A204.1 (cell line): ENCODE measurements at regions not wholly inside any gene's neighbourhood (a gene's known extent, or its start where the extent isn't known, plus 50 kb on each side); places are given as distances from the start of the nearest gene placed in this dataset.

Experiments
- FAIRE-seq: peaks from 2 replicates; lab custom pipeline; 2012; peaks lifted over from hg19 to GRCh38; lab: Jason Lieb, UNC

DNA sequence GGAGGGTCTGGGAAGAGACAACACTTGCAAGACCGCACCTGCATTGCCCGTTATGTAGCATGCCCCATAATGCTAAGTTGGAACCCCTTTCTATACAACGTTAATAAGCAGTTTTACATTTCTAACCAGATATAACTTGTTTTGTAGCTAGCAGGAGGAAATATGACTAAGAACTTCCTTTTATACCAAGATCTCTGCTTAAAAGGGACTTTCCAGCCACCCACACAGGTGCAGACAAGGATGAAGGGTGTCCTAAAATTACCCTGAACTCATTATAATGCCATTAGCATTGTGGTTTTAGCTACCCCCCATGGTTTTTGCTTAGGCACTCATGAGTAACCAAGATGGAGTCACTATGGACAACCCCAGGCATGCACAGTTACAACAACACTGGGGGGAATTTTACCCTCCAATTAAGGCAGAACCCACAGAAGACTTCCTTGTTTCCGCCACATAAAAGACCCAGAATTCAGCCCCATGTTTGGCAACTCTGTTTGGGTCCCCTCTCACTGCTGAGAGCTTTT, 362.8 kb downstream of the CBLN2 start:
- FAIRE-seq: no peak

DNA sequence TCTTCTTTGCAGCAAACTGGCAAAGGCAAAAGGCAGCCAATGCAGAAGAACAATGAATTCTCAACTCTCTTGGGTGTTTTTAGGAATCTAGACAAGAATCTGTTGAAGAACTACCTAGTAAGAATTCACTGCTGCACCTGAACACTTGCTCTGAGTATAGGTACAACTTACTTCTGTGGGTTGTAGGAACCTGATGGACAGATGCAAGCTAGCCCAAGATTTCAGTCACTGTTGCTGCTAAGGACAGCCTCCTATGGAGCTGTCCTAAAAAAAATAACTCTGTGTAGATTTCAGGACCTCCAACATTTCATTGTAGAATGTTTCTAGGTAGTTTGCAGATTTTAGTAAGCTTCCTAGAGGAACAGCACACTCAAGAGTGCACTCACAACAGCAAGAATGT, 363.5 kb downstream of the CBLN2 start:
- FAIRE-seq: no peak

DNA sequence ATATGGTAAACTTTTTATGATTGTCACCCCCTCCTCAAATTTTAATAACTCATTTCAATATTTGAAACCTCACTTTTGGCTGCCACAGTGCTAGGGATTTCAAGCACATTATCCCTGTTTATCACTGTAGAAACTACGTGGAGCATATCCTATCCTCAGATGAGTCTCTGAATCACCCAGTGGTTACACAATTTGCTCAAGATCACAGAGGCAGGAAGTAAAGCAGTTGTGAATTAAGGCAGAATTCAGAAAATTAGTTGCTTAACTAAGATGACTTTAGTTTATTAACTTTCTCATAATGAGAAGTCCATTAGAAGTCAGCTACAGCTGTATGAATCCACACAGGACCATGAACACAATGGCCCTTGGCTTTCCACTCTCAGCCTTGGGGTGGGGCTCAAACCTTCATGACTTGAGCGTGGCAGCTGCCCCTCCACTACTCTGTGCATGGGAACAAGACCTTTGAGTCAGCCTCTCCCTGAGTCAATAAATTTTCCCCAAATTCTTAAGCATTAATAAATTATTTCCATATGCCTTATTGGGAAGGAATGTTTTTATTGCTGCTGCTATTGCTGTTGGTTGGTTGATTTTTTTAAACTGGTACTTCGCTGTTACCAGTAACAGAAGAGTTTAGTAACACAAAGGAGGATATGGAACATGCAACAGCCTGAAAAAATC, 369.0 kb downstream of the CBLN2 start:
- FAIRE-seq: no peak

DNA sequence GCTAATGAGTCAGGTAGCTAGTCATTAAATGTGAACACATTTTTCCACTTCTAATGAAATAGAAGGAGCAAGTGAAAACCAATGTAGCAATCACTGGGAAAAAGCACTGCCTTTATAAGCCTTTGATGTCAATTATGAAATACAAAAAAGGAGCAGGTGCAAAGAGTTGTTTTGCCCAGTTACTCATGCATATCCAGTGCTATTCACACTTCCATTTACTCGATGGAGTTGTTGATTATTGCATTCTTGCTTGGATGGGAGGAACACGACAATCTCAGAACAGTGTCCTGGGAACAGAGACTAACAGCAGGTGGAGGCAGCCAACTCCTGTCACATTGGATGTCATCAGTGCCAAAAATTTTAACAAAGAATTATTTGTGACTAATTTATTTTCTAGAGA, 372.5 kb downstream of the CBLN2 start:
- FAIRE-seq: no peak

DNA sequence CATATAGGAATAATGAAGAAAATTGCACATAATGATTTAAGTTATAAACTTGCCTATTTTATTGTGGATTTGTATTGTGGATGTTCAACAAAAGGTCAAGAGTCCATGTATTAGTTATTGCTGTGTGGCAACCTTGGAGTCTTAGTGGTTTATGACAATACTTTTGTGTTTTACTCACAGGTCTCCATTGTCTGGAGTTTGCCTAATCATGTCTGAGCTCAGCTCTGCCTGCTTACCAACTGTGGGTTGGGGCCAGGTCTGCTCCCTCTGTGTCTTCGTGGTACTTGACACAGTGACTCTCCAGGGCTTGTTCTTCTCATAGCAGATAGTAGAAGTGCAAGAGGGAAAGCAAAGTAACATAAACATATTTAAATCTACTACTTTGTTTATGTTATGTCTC, 382.5 kb downstream of the CBLN2 start:
- FAIRE-seq: no peak

DNA sequence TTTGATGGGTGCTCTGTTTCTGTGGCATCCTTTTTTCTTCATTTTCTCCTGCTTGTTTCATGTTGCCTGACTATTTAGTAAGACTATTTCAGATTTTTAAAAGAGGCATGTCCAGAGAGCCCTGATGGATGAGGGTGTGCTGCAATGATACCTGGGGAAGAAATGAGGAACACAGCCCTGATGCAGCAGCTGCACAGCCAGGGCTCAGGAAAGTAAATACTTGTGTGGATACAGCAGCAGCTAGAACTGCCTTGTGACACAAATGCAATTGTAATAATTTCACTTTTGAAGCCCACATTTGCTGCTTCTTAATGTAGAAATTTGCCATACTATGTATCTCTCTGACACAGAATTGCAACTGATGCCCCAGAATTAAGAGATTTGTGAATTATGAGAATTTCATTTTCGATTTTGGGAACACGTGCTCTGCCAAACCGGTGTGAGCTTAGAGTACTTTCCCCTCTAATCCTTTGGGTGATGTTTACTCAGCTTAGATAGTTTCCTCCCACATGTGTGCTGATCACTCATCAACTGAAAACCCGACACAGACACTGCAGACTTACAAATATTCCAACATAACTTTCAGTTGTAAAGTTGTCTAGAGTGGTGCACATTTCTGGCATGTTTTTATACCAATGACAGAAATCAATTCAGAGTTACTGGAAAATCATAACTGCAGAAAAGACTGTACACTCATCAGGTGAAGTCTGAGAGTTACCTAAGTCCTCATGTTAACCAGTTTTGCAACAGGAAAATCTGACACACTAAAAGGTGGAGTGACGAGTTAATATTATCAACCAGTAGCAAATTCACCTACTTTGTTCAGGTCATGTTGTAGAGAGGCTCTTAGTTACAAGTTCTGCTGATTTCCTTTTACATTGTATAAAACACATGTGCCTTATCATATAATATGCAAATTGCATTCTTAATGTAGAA, 383.4 kb downstream of the CBLN2 start:
- FAIRE-seq: no peak

DNA sequence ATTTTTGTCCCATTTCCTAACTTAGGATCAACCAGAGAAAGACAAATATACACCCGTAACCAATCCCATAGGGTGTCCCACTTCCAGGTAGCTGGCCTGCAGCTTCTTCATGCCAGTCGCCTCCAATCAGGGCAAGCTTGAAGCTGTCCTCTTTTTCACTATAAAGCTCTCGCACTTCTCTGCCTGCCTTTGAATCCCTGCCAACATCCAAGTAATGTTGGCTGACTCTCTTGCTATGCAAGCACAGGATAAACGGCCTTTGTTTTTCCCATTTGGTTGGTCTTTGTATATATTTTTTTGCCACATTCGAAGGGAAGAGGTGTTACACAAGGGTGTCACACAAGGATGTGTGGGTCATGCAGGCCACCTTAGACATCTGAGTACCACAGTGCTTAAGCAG, 388.8 kb downstream of the CBLN2 start:
- no peak for FAIRE-seq

DNA sequence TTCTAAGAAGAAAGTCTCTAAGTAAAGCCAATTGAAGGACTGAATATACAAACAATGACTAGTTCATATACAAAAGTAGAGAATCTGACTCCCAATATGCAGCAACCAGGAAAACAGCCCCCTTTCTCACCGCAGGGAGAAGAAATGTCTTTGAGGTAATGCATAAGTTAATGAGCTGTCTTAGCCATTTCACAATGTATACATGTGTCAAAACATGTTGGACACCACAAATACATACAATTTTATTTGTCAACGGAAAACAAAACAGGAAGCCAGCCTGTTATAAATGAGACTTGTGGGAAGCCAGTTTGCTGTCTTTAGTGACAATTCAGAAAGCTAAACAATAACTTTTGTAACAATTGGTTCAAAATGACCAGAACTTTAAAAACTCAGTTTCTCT, 389.2 kb downstream of the CBLN2 start:
- no peak for FAIRE-seq

DNA sequence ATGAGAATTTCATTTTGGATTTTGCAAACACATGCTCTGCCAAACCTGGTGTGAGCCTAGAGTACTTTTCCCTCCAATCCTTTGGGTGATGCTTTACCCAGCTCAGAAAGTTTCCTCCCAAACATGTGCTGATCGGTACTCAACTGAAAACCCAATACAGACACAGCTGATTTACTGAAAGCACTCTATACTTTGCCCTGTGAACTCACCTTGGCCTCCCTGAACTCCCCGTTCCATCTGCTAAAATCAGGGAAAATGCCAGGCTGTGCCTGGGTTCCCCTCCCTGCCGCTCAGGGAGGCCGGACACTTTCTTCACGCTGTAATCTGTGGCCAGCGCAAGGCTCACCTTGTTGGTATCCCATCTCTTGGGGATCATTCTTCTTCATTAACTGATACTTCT, 391.2 kb downstream of the CBLN2 start:
- no peak for FAIRE-seq

DNA sequence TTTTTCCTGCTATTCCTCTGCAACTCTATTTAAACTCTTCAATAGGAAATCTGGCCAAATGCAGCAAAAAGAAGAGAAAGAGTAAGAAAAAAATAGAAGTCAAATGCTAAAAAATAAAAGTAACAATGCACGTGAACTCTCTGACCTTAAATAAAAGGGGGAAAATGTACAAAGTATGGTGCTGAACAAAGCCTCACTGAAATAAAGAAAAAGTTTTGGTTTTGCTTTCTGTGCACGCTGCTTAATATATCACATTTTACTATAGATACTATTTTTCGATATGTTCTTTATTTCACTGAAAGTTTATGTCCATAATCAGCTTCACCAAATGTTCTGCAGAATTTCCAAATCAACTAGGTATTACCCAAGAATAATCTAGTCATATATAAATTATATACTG, 396.3 kb downstream of the CBLN2 start:
- FAIRE-seq: no peak

DNA sequence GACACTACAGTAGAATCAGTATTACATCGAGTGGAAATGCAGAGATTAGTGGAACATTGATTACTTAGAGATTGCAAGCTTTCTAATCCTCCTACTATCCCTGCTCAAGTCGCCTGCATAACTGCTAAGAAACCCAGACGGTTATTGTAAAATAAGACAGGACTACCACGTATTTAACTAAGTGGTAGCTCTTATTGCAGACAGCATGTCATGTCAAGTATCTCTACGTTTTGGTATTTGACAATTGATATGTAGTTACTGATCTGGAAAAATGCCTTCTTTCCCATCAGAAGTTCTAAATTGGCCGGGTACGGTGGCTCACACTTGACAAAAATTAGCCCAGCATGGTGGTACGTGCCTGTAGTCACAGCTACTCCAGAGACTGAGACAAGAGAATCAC, 404.1 kb downstream of the CBLN2 start:
- no peak for FAIRE-seq

DNA sequence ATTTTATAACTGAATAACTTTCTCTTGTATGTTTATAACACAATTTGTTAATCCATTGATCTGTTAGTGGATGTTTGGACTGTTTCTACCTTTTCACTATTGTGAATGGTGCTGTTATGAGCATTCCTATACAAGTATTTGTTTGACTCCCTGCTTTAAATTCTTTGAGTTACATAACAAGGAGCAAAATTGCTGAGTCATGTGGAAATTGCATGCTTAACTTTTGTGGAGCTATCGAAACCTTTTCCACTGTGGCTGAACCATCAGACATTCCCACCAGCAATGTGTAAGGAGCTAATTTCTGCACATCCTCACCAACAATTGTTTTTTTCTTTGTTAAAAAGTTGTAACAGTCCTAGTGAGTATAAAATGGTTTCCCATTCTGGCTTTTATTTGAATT, 415.5 kb downstream of the CBLN2 start:
- FAIRE-seq: no peak

DNA sequence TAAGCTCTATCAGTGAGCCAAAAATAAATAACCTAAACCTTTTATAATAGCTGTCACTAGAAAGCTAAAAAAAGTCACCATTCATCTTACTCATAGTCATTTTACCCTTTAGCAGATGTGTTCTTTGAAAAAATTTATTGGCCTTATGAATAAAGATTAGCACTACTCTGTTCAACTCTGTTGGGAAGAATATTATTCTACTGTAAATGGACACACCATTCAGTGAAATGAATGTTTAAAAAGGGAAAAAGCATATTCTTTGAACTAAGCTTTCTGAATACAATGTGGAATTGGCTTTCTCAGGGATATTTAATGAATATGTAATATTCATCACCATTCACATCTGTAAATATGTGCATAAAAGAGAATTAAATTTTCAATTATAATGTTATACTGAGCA, 422.0 kb downstream of the CBLN2 start:
- no peak for FAIRE-seq

DNA sequence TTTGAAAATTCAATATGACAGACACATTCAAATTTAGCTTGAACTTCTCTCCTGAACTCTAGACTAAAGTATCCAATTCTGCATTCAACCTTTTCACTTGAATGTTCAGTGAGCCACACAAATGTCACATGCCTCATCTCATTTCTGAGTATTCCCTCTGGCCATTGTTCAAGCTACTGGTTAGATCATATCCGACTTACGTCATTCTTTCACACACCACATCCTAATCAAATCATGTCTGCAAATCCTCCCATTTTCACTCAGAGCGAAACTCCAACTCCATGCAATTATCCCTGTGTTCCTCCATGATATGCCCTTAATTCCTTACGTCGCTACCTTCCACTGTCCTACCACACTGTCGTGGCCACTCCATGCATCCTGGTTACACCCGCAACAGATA, 425.1 kb downstream of the CBLN2 start:
- no peak for FAIRE-seq

DNA sequence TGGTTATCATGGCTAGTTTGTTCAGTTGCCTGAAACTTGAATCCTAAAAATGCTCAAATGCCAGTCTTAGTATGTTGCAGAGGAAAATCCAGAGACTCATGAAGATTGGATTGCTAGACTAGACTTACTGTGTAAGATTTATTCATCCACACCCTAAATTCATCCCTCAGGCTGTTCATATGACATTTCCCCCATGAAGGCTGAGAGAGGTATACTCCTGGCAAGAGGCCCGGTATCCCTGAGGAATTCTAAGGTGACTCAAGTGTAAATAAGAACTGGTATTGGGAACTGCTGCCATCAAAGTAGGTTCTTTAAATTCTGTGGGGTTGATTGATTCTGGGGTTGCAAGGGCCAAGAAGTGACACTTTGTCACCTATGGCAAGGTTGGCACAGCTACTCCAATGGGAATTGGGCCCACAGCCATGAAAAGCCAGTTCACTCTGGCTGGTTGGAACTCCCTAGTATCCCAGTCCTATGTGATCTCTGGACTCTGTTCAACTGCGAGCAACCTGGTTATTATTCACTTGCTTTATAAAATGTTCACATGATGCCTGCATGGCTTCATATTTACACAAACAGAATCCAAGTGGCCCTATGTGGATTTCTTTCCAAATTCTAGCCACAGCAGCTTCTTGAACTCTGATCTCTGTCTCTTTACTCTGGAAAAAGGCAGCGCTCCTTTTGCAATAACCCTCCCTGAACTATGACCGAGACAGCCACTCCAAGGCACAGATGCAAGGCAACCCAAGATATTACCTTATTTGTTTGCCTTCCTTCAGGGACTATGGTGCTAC, 429.1 kb downstream of the CBLN2 start:
- FAIRE-seq: no peak

DNA sequence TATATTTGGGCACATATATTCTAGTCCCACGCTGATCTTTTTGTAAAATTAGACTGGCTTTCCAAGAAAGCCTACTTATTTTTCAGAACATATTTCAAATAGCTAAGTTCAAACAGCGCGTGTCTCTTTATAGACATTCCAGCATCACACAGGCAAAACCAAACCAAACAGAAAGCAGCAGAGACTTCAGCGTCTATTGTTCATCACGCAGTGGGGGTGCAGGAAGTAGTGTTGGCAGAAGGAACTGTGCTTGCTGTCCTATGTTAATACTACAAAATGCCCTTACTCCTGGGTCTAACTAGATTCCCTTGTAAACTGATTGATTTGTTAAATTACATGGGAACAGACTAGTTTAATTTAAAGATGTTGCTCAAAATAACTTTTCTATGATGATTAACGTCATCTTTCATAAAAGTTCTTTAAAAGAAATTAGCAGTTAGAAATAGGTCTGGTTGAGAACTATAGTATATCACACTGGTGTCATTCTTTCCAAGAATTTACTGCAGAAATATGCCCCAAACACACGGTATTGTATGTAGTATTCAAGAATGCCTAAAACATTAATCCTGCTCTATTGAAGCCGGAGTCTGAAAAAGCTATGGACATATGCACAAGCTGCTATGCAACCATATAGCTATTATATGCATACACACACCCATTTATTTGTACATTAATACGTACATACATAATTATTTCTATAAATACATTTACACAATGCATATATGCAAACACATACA, 436.3 kb downstream of the CBLN2 start:
- no peak for FAIRE-seq

DNA sequence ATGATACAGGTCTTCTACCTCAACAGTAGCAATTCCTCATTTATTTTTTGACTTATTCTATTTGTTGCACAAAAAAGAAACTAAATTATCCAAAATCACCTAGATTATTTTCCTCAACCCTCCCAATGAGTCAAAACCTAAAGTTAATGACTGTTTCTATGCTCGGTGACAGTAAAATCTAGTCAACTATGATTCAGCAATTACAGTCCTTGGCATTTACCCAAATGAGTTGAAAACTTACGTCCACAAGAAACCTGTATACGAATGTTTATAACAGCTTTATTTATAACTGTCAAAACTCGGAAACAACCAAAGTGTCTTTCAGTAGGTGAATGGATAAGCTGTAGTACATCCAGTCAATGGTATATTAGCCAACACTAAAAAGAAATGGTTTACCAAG, 439.3 kb downstream of the CBLN2 start:
- no peak for FAIRE-seq

DNA sequence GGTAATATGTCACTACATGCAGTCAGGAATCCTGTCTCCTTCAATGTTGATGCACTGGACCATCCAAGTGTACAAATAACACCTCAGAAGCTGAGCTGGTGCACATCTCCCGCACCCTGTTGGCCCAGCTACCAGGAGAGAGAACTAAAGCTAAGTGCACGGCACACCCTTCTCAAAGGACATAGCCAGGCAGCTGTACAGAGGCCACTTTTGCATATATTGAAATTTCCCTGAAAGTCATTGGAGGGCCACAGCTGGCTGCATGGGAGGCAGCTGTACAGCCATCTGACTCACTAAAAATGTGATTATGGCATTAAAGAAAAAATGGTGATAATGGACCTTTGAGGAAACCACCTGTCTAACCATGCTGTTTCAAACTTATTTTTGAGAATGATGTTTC, 441.7 kb downstream of the CBLN2 start:
- FAIRE-seq: no peak

DNA sequence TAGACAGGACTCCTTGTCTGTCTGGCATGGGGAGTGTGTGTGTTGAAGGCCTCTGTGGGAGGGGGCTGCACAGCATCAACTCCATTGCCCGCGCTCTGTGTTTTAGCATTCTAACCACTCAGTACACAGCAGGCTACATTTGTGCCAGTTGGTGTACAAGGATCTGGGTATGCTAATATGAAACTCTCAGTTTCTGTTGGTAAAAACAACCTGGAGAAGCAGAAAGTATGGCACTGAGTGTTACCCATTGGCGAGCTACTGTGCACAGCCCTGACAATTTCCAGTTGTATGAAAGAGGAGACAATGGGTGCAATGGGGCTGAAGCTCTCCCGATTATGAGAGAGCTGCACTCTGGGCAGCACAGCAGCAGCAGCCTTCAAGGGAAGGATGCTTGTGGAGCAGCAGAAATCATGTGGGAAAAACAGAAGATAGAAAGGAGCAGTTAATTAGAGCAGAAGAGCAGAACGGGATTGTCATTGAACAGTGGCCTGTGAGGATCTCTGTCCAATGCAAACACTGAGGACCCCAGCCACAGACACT, 443.6 kb downstream of the CBLN2 start:
- no peak for FAIRE-seq

DNA sequence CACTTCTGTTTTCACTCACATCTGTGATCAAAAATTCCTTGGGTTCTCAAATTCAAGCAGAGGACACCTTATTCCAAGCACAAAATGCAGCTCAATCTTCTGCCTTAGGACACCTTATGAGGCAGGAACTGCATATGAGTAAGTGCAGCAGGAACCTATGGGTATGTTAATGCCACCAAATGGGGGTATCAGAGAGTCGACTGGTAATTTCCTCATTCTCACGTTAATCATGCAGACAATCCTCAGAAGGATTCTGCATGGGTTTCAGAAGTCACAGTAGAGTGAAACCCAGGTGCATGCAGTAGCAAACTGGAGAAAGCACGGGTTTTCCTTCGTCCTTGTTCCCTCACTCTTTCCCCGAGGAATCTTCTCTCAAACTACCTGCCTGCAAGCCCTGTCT, 452.8 kb downstream of the CBLN2 start:
- no peak for FAIRE-seq

DNA sequence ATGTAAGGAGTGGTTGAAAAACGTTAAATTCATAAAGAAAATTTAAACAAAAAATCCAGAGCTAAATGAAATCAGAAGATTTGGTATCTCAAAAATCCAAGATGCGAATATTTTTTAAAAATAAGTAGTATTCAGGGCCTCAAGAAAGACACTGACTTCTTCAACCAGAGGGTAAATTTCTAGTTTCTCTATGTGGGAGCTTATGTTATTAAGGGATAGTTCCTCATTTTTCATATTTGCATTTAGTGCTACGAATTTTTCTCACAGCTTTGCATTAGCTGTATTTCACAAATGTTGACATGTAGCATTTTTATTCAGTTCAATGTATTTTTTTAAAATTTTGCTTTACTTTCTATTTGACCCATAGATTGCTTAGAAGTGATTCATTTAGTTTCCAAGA, 454.7 kb downstream of the CBLN2 start:
- FAIRE-seq: no peak

DNA sequence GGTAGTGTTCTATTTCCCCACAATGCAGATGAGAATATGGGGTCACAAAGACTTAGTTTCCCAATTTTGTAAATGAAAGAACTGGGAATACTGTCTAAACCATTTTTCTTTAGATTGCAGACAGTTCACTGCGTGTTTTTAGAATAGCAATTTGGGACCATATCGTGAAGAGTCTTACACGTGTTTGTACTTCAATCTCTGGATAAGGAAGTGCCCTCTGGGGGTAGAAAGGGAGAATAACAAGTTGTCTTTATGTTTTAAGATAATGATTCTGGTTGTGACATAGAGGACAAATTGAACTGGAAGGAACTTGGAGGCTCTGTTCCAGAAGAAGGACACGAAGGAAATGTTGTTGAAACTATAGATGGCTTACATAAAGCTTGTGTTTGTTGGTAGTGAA, 457.7 kb downstream of the CBLN2 start:
- peak; percentile 27 for FAIRE-seq
